ENCODE measurements at regions not wholly inside any gene's neighbourhood (a gene's known extent, or its start where the extent isn't known, plus 50 kb on each side); places are given as distances from the start of the nearest gene placed in this dataset.
"Not testable (repeated sequence)": the region's sequence is repeated elsewhere in the genome, so short reads cannot be mapped to it uniquely, and the experiment has no call there.

- Mint-ChIP-seq H3K4me1 (no peaks in the 10 kb centered on the region), H3K27me3 (no peaks in the 10 kb centered on the region), H3K36me3 (ENCODE audit: low read depth) (no peaks in the 10 kb centered on the region), H3K9me3 (no peaks in the 10 kb centered on the region), H3K27ac (no peak overlapping the region), H3K4me3 (no peak overlapping the region)
- CTCF ChIA-PET, result no interaction called here
- POLR2A ChIA-PET, result no interaction called here
- intact Hi-C loops (cut with micrococcal nuclease), result no loop called here
- no peak for TF ChIP-seq CTCF (IDR thresholded peaks at IDR 0.05)
- DNase-seq, result no peak
- no peak for ATAC-seq (ENCODE audit: low read depth)
Observed at GRCh38 chr15:62513893-62514292, 348.8 kb upstream of the C2CD4B start.

GRCh38 chr15:62515696-62516395 lies 350.8 kb upstream of the C2CD4B start:
- intact Hi-C loops (cut with micrococcal nuclease), result no loop called here
- CTCF ChIA-PET, result no interaction called here
- Mint-ChIP-seq H3K27me3 (no peaks in the 10 kb centered on the region), H3K4me3 (no peak overlapping the region), H3K27ac (no peak overlapping the region), H3K36me3 (ENCODE audit: low read depth) (no peaks in the 10 kb centered on the region), H3K9me3 (no peaks in the 10 kb centered on the region), H3K4me1 (no peaks in the 10 kb centered on the region)
- TF ChIP-seq CTCF (IDR thresholded peaks at IDR 0.05), result no peak
- ATAC-seq (ENCODE audit: low read depth), result no peak
- POLR2A ChIA-PET, result no interaction called here
- no peak for DNase-seq

GRCh38 chr15:62517541-62517940 lies 352.5 kb upstream of the C2CD4B start:
- Mint-ChIP-seq H3K4me1 (no peaks in the 10 kb centered on the region), H3K36me3 (ENCODE audit: low read depth) (no peaks in the 10 kb centered on the region), H3K27me3 (peaks cover 7% of the 10 kb centered on the region), H3K27ac (no peak overlapping the region), H3K4me3 (no peak overlapping the region), H3K9me3 (no peaks in the 10 kb centered on the region)
- intact Hi-C loops (cut with micrococcal nuclease), result no loop called here
- ChIA-PET CTCF (no interaction called here), POLR2A (no interaction called here)
- ATAC-seq (ENCODE audit: low read depth) (no peak), DNase-seq (no peak)
- TF ChIP-seq CTCF (IDR thresholded peaks at IDR 0.05), result no peak

GRCh38 chr15:62518666-62519065 lies 353.6 kb upstream of the C2CD4B start:
- H3K4me3 Mint-ChIP-seq; DNase-seq; CTCF ChIA-PET; H3K27ac Mint-ChIP-seq; ATAC-seq (ENCODE audit: low read depth); H3K4me1 Mint-ChIP-seq; POLR2A ChIA-PET; H3K9me3 Mint-ChIP-seq; intact Hi-C loops (cut with micrococcal nuclease); H3K36me3 Mint-ChIP-seq (ENCODE audit: low read depth); H3K27me3 Mint-ChIP-seq: not testable (repeated sequence)

GRCh38 chr15:62519900-62520299 lies 354.8 kb upstream of the C2CD4B start:
- Mint-ChIP-seq H3K4me1 (no peaks in the 10 kb centered on the region), H3K36me3 (ENCODE audit: low read depth) (no peaks in the 10 kb centered on the region), H3K9me3 (no peaks in the 10 kb centered on the region), H3K4me3 (no peak overlapping the region), H3K27me3 (peaks cover 7% of the 10 kb centered on the region), H3K27ac (no peak overlapping the region)
- TF ChIP-seq CTCF (IDR thresholded peaks at IDR 0.05), result no peak
- no peak for ATAC-seq (ENCODE audit: low read depth)
- POLR2A ChIA-PET, result no interaction called here
- CTCF ChIA-PET, result no interaction called here
- no peak for DNase-seq
- intact Hi-C loops (cut with micrococcal nuclease), result no loop called here

- ChIA-PET CTCF (no interaction called here), POLR2A (no interaction called here)
- no peak for DNase-seq
- H3K4me3 Mint-ChIP-seq, result no peak overlapping the region
- H3K4me1 Mint-ChIP-seq, result no peaks in the 10 kb centered on the region
- H3K27me3 Mint-ChIP-seq, result peaks cover 7% of the 10 kb centered on the region
- H3K36me3 Mint-ChIP-seq (ENCODE audit: low read depth), result no peaks in the 10 kb centered on the region
- H3K9me3 Mint-ChIP-seq, result no peaks in the 10 kb centered on the region
- no peak for TF ChIP-seq CTCF (IDR thresholded peaks at IDR 0.05)
- no peak overlapping the region for H3K27ac Mint-ChIP-seq
- intact Hi-C loops (cut with micrococcal nuclease), result no loop called here
- no peak for ATAC-seq (ENCODE audit: low read depth)
Observed at GRCh38 chr15:62520887-62521286, 355.8 kb upstream of the C2CD4B start.
